SK-N-SH treated with all-trans-retinoic acid at 6 μM for 48 hours (cell line): ENCODE measurements at regions not wholly inside any gene's neighbourhood (a gene's known extent, or its start where the extent isn't known, plus 50 kb on each side); places are given as distances from the start of the nearest gene placed in this dataset.

Experiments used
- ATAC-seq: fragments of 200-7000 bp; cut with Tn5 transposase; 3 replicates; pipeline ENCODE4 v1.9.1; 2020; ENCODE audit warnings: mild to moderate bottlenecking, moderate library complexity
- ARNTL ChIP-seq: fragments of 450-650 bp; formaldehyde crosslinking; IDR thresholded peaks from 2 replicates; pipeline ENCODE4 v1.5.0; 2020; ENCODE audit warnings: low read depth, mild to moderate bottlenecking, moderate library complexity, borderline replicate concordance
- BACH2 ChIP-seq: fragments of 250-450 bp; sonication (Bioruptor Pico); IDR thresholded peaks from 2 replicates; pipeline ENCODE4 v1.9.0; 2021; ENCODE audit warnings: mild to moderate bottlenecking, borderline replicate concordance
- CREB5 ChIP-seq: fragments of 250-450 bp; sonication (Bioruptor Pico); IDR thresholded peaks from 2 replicates; pipeline ENCODE4 v1.5.1; 2020; ENCODE audit warnings: low read depth, mild to moderate bottlenecking, moderate library complexity
- CSDC2 ChIP-seq: fragments of 250-450 bp; sonication (Bioruptor Pico); IDR thresholded peaks from 2 replicates; pipeline ENCODE4 v1.5.0; 2020; ENCODE audit warnings: mild to moderate bottlenecking, moderate library complexity
- ESRRG ChIP-seq: fragments of 250-450 bp; sonication (Bioruptor Pico); IDR thresholded peaks from 2 replicates; pipeline ENCODE4 v1.6.1; 2021; ENCODE audit warnings: mild to moderate bottlenecking
- GLIS3 ChIP-seq: fragments of 250-450 bp; sonication (Bioruptor Pico); IDR thresholded peaks from 2 replicates; pipeline ENCODE4 v1.5.0; 2020; ENCODE audit warnings: mild to moderate bottlenecking, moderate library complexity
- ISL1 ChIP-seq: fragments of 250-450 bp; sonication (Bioruptor Pico); IDR thresholded peaks from 2 replicates; pipeline ENCODE4 v2.1.2; 2022; ENCODE audit warnings: mild to moderate bottlenecking, moderate library complexity
- OSR1 ChIP-seq: fragments of 250-450 bp; sonication (Bioruptor Pico); IDR thresholded peaks from 2 replicates; pipeline ENCODE4 v1.8.0; 2022; ENCODE audit warnings: moderate library complexity, mild to moderate bottlenecking, inconsistent platforms
- PATZ1 ChIP-seq: fragments of 250-450 bp; sonication (Bioruptor Pico); IDR thresholded peaks from 2 replicates; pipeline ENCODE4 v1.8.0; 2020; ENCODE audit warnings: mild to moderate bottlenecking, moderate library complexity, borderline replicate concordance
- PPARA ChIP-seq: fragments of 250-450 bp; sonication (Bioruptor Pico); IDR thresholded peaks from 2 replicates; pipeline ENCODE4 v1.5.0; 2020; ENCODE audit warnings: mild to moderate bottlenecking, borderline replicate concordance
- SNAI2 ChIP-seq: fragments of 250-450 bp; sonication (Bioruptor Pico); IDR thresholded peaks from 2 replicates; pipeline ENCODE4 v1.5.0; 2020; ENCODE audit warnings: mild to moderate bottlenecking, moderate library complexity
- TCF4 ChIP-seq: fragments of 250-450 bp; sonication (Bioruptor Pico); IDR thresholded peaks from 2 replicates; pipeline ENCODE4 v1.8.0; 2021; ENCODE audit warnings: mild to moderate bottlenecking, moderate library complexity, borderline replicate concordance
- TOX ChIP-seq: fragments of 250-450 bp; sonication (Bioruptor Pico); IDR thresholded peaks from 2 replicates; pipeline ENCODE4 v1.8.0; 2021; ENCODE audit warnings: mild to moderate bottlenecking, moderate library complexity, borderline replicate concordance
- TSHZ2 ChIP-seq: fragments of 250-450 bp; sonication (Bioruptor Pico); IDR thresholded peaks from 2 replicates; pipeline ENCODE4 v1.5.0; 2020; ENCODE audit warnings: mild to moderate bottlenecking, moderate library complexity
- ZC3H10 ChIP-seq: fragments of 250-450 bp; sonication (Bioruptor Pico); IDR thresholded peaks from 2 replicates; pipeline ENCODE4 v1.5.1; 2021; ENCODE audit warnings: mild to moderate bottlenecking, moderate library complexity
- ZFP3 ChIP-seq: fragments of 250-450 bp; sonication (Bioruptor Pico); IDR thresholded peaks from 2 replicates; pipeline ENCODE4 v1.5.0; 2020; ENCODE audit warnings: mild to moderate bottlenecking, moderate library complexity
- ZFP30 ChIP-seq: fragments of 450-650 bp; formaldehyde crosslinking; IDR thresholded peaks from 2 replicates; pipeline ENCODE4 v1.5.0; 2022; ENCODE audit warnings: mild to moderate bottlenecking, moderate library complexity
- ZNF565 ChIP-seq: fragments of 450-650 bp; formaldehyde crosslinking; conservative IDR thresholded peaks from 2 replicates; pipeline ENCODE4 v1.5.0; 2020; ENCODE audit warnings: low read depth, mild to moderate bottlenecking, moderate library complexity
- ZNF70 ChIP-seq: fragments of 450-650 bp; formaldehyde crosslinking; IDR thresholded peaks from 2 replicates; pipeline ENCODE4 v1.5.0; 2020; ENCODE audit warnings: mild to moderate bottlenecking, moderate library complexity
- ZNF8 ChIP-seq: fragments of 450-650 bp; formaldehyde crosslinking; IDR thresholded peaks from 2 replicates; pipeline ENCODE4 v1.5.0; 2020; ENCODE audit warnings: mild to moderate bottlenecking, moderate library complexity
- TF ChIP-seq, protein P1 (sequence below): fragments of 250-450 bp; sonication (Bioruptor Pico); IDR thresholded peaks from 2 replicates; pipeline ENCODE4 v1.8.0; 2021; ENCODE audit warnings: low read depth, mild to moderate bottlenecking, moderate library complexity, borderline replicate concordance
- TF ChIP-seq, protein P2 (sequence below): fragments of 250-450 bp; sonication (Bioruptor Pico); IDR thresholded peaks from 2 replicates; pipeline ENCODE4 v1.5.1; 2021; ENCODE audit warnings: mild to moderate bottlenecking, moderate library complexity

DNA sequence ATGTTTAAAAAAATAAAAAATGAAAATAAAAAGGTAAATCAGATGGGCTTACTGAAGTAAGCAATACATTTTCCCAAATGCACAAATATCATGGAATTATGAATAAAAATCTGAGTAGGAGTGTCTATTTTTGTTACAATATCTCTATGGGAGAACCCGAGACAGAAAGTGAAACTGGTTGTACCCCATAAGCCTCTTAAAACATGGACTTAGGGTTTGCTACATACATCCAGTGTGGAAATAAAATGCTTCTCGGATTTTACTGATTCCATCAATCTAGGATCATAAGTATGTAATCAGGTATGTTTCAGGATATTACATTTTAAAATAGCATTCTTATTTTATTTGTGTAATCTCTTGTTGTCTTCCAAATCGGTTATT lies 177.8 kb upstream of the CDIN1 start (continued):
- no peak for TF ChIP-seq CREB5 (CRISPR knock-in tag)
- no peak for TF ChIP-seq TOX (CRISPR knock-in tag)
- TF ChIP-seq ZFP3 (CRISPR knock-in tag) = no peak
- TF ChIP-seq ZFP30 (CRISPR knock-in tag) = no peak
- TF ChIP-seq ZNF70 (CRISPR knock-in tag) = no peak

DNA sequence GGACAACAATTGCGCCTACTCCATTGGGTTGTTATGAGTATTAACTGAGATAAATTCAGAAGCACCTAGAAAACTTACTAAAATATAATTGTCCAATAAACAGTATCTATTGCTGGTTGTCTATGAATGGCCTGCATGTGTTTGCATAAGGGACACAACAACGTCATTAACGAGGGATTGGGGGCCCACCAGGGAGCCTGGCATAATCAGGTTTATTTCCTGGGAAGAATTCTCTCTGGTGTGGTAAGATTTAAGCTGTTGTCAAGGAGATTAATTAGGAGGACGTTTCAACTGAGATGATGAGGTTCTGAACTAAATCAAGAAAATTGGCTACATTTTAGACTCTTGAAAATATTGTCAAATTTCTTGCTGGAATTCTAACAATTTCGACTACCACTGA lies 176.1 kb upstream of the CDIN1 start:
- TF ChIP-seq, protein P1, sequence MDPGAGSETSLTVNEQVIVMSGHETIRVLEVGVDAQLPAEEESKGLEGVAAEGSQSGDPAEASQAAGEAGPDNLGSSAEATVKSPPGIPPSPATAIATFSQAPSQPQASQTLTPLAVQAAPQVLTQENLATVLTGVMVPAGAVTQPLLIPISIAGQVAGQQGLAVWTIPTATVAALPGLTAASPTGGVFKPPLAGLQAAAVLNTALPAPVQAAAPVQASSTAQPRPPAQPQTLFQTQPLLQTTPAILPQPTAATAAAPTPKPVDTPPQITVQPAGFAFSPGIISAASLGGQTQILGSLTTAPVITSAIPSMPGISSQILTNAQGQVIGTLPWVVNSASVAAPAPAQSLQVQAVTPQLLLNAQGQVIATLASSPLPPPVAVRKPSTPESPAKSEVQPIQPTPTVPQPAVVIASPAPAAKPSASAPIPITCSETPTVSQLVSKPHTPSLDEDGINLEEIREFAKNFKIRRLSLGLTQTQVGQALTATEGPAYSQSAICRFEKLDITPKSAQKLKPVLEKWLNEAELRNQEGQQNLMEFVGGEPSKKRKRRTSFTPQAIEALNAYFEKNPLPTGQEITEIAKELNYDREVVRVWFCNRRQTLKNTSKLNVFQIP (CRISPR knock-in tag) = no peak
- TF ChIP-seq BACH2 (CRISPR knock-in tag) (no peak), OSR1 (no peak), ZFP3 (CRISPR knock-in tag) (no peak), ESRRG (CRISPR knock-in tag) (no peak), CSDC2 (CRISPR knock-in tag) (no peak), GLIS3 (CRISPR knock-in tag) (no peak), ISL1 (CRISPR knock-in tag) (no peak), ZNF565 (no peak), ZNF70 (CRISPR knock-in tag) (no peak), ZC3H10 (CRISPR knock-in tag) (no peak), SNAI2 (CRISPR knock-in tag) (no peak), ARNTL (CRISPR knock-in tag) (no peak), TCF4 (CRISPR knock-in tag) (no peak), ZFP30 (CRISPR knock-in tag) (no peak)
- TF ChIP-seq, protein P2, sequence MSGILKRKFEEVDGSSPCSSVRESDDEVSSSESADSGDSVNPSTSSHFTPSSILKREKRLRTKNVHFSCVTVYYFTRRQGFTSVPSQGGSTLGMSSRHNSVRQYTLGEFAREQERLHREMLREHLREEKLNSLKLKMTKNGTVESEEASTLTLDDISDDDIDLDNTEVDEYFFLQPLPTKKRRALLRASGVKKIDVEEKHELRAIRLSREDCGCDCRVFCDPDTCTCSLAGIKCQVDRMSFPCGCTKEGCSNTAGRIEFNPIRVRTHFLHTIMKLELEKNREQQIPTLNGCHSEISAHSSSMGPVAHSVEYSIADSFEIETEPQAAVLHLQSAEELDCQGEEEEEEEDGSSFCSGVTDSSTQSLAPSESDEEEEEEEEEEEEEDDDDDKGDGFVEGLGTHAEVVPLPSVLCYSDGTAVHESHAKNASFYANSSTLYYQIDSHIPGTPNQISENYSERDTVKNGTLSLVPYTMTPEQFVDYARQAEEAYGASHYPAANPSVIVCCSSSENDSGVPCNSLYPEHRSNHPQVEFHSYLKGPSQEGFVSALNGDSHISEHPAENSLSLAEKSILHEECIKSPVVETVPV = no peak
- ATAC-seq = no peak

DNA sequence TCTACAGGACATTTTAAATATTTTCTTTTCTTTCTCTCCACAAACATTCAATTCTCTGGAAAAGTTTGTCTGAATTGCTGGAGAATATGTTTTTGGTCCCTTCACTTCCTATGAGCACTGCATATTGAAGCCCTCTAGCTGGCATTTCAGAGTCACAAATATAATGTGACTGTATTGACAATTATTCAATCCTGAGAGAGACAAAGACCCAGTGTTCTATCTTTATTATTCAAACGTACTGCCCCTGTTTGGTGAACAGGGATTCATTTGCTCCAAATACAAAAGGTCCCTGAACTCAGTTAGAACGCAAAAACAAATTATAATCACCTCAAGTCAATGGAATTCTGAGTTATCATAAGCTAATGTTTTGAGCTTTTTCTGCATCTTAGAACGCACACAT lies 173.1 kb upstream of the CDIN1 start:
- ATAC-seq = no peak
- no peak for TF ChIP-seq ZC3H10 (CRISPR knock-in tag)
- no peak for TF ChIP-seq CREB5 (CRISPR knock-in tag)
- no peak for TF ChIP-seq OSR1
- TF ChIP-seq TSHZ2 (CRISPR knock-in tag) = no peak
- TF ChIP-seq, protein P1 (CRISPR knock-in tag) = no peak
- no peak for TF ChIP-seq PPARA (CRISPR knock-in tag)
- no peak for TF ChIP-seq ESRRG (CRISPR knock-in tag)
- TF ChIP-seq, protein P2 = no peak
- no peak for TF ChIP-seq SNAI2 (CRISPR knock-in tag)
- no peak for TF ChIP-seq TOX (CRISPR knock-in tag)
- no peak for TF ChIP-seq ZNF8 (CRISPR knock-in tag)
- no peak for TF ChIP-seq PATZ1 (CRISPR knock-in tag)
- no peak for TF ChIP-seq ARNTL (CRISPR knock-in tag)
